ENCODE measurements at regions not wholly inside any gene's neighbourhood (a gene's known extent, or its start where the extent isn't known, plus 50 kb on each side); places are given as distances from the start of the nearest gene placed in this dataset.

- TF ChIP-seq CTCF (IDR thresholded peaks at IDR 0.05; ENCODE audit: low read depth, low read length): no peak
- TF ChIP-seq EZH2phosphoT487 (IDR thresholded peaks at IDR 0.05; ENCODE audit: low read depth): no peak
Observed at GRCh38 chr4:38512840-38513239, 151.2 kb upstream of the KLF3 start.
